NCI-H345 treated with DMSO at 0.1 percent for 48 hours (cell line): ENCODE measurements at regions not wholly inside any gene's neighbourhood (a gene's known extent, or its start where the extent isn't known, plus 50 kb on each side); places are given as distances from the start of the nearest gene placed in this dataset.
"Not testable (repeated sequence)": the region's sequence is repeated elsewhere in the genome, so short reads cannot be mapped to it uniquely, and the experiment has no call there.

Source experiments
- DNase-seq: peaks from one replicate; lab custom pipeline; 2025; ENCODE audit not compliant: unreplicated experiment; lab: John Stamatoyannopoulos, UW

DNA sequence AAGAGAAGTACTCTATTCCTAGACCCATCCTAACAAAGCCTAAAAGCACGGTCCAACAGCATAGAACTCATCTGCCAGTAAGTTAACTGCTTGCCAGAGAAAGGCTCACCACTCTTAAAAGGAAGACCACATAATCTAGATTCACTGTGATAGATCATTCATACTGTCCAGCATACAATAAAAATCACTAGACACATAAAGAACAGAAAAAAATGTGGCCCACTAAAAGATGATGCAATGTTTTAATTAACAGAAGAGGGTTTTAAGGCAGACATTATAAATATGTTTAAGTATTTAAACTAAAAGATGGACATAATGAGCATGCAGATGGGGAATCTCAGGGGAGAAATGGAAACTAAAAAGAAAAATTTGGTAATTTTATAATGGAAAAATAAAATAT, 157.5 kb upstream of the CDH4 start:
- DNase-seq: no peak

DNA sequence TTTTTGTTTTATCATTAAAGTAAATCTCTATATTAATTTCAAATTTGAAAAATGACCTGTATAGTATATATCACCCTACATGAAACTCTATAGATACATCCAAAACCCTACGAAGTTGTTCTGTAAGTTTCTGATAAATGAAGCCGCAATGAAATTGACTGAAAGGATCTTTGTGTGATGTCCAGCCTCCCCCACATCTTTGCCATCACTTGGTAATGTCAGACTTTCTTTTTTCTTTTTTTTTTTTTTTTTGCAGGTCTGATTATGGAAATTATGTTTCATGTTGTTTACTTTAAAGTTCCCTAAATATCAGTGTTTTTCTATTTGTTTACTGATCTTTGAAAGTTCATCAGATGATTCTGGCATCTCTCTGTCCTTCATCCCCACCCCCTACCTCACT, 155.6 kb upstream of the CDH4 start:
- no peak for DNase-seq

- DNase-seq: no peak
Measured at GRCh38 chr20:61099806-61100205, 152.3 kb upstream of the CDH4 start.

DNA sequence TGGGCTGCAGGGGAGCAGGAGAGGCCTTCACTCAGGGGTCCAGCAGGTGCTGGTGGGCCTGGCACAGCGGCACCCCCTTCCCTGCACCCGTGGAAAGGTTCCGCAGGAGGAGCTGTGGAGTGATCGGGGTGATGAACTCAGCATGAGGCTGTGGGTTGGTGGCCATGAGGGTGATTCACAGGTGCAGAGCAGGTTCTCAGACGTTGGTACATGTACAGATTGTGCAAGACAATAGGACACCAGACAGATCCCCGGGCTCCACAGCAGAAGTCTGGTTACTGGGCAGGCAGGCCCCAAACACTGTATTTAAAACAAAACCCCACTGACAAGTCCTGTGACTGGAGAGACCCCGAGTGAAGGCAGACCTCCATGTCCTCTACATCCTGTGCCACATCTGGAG, 151.6 kb upstream of the CDH4 start:
- no peak for DNase-seq

DNA sequence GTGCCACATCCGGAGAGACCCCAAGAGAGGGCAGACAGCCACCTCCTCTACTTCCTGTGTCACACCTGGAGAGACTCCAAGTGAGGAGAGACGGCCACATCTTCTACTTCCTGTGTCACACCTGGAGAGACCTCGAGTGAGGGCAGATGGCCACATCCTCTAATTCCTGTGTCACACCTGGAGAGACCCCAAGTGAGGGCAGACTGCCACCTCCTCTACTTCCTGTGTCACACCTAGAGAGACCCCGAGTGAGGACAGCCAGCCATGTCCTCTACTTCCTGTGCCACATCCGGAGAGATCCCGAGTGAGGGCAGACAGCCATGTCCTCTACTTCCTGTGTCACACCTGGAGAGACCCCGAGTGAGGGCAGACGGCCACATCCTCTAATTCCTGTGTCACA, 150.7 kb upstream of the CDH4 start:
- DNase-seq: not testable (repeated sequence)

DNA sequence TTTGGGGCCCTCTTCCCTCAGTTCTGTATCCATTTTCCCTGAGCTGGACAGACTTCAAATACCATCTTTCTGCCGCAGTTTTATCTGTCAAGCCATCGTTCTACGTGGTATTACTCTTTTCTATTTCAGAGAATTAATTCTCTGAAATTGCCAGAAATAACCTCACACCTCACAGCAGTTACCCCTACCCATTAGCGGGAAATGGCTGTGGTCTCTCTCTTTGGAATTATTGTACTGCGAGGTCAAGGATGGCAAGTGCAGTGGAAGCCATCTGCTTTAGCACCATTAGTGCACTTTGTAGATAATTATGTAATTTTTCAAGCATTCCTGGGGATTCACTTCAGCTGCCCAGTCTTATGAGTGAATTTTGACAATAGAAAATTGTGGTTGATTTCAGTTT, 147.8 kb upstream of the CDH4 start:
- DNase-seq: no peak

DNA sequence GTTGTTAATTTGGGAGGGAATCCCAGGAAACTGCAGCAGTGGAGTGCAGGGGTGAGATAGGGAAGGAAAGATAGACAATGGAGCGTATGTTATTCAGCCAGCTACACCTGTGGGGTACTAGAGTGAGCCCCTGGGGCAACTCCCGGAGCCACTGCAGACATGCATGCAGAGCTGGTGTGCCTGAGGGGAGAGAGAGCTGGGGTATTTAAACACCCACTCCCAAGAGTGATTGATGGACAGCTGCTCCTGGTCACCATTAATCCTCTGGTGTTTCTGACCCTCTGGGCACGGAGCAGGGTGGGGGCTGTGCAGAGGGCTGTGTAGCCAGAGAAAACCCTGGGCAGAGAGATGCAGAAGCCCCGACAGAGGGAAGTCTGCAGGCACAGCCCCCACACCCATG, 146.7 kb upstream of the CDH4 start:
- no peak for DNase-seq

GRCh38 chr20:61106438-61106837, 145.6 kb upstream of the CDH4 start:
- no peak for DNase-seq

- no peak for DNase-seq
Measured at GRCh38 chr20:61109221-61109805, 142.7 kb upstream of the CDH4 start.

GRCh38 chr20:61112515-61112914, 139.5 kb upstream of the CDH4 start:
- no peak for DNase-seq

DNA sequence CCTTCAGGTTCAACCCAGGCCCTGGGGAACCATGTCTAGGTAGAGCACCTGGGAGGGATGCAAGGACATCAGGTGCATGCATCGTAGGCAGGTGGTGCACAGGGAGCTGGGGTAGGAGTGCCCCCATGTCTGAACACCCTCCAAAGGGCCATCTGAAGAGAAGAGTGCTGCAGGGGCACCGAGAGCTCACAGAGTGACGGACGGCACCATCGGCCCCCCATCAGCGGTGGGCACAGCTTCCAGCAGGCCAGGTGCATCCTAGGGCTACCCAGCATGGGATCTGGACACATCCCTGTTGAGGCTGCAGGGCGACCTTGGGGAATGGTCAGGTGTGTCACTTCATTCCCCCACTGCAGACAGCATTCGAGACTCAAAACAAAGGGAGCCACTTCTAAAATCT, 138.3 kb upstream of the CDH4 start:
- DNase-seq: no peak

DNA sequence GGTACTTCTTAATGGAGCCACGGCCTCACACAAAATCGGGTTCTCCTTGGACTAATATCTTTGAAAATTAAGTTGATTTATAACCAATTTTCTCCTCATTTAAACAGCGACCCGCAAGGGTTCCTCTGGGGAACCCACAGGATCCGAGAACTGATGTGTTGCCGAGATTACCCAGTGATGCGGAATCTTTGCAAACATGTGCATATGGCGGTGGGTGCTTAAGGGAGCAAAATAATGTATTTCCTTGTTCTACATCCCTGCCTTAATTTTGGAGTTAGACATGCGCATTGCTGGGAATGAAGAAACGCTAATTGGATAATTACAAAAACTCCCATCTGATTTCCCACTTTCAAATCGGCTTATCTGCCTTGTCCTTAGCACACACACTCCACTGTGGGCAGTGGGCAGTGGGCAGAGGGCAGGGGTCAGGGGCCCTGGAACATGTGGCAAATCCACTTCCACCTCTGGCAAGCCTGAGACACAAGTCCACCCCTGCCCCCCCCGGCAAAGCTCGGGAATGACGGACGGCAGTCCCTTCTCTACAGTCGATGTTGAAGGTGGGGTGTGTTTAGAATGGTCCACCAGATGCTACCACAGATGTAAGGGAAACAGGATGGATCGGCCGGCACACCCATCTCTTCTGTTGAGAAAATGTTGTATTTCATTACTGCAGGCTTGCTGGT, 137.4 kb upstream of the CDH4 start:
- no peak for DNase-seq

GRCh38 chr20:61115364-61116065, 136.5 kb upstream of the CDH4 start:
- DNase-seq: no peak

- DNase-seq: no peak
Measured at GRCh38 chr20:61117725-61118124, 134.3 kb upstream of the CDH4 start.

GRCh38 chr20:61118429-61119224, 133.4 kb upstream of the CDH4 start:
- DNase-seq: no peak

- no peak for DNase-seq
Measured at GRCh38 chr20:61119273-61119672, 132.8 kb upstream of the CDH4 start.

DNA sequence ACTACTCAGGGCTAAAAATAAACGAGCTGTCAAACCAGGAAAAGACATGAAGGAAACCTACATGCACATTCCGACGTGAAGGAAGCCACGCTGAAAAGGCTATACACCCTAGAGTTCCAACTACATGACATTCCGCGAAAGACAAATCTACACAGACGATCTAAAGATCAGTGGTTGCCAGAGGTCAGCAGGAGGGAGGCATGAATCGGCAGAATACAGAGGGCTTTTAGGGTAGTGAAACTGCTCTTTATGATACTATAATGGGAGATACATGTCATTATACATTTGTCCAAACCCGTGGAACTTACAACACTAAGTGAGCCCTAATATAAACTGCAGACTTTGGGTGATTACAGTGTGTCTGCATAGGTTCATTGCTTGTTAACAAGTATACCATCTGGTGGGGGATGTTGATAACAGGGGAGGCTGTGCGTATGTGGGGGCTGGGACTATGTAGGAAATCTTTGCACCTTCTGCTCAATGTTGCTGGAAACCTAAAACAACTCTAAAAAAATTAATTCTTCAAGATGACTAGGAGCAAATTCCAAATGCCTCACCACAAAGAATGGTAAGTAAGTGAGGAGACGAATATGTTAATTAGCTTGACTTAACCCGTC, 132.2 kb upstream of the CDH4 start:
- DNase-seq: no peak

DNA sequence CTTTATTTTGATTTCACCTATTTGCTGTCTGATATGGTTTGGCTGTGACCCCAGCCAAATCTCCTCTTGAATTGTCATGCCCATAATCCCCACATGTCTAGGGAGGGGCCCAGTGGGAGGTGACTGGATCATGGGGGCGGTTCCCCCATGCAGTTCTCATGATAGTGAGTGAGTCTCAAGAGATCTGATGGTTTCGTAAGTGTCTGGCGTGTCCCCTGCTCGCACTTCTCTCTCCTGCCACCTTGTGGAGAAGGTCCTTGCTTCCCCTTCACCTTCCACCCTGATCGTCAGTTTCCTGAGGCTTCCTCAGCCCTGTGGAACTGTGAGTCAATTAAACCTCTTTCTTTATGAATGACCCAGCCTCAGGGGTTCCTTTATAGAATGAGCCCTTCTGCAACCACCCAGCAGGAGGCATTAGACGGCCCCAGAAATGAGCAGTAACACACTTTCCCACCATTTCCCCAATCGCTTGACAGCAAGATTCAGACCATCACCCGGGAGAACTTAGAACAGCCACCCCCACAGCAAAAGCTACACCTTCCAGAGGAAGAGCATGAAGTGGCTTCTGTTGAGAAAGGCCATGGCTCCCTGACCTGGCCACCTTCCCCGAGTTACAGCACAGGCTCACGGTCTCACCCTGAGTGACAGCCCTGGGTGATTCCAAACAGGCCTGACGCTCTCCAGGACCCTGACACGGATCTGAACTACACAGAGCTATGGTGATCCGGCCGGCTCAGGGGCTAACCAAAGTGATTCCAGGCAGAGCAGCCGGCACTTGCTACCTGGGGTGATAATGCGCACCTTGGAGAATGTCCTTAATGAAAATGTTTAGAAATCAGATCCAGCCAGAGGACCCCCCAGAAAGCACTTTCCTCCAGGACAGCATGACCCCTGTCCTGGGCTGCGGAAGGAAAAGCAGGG, 131.2 kb upstream of the CDH4 start:
- no peak for DNase-seq

- no peak for DNase-seq
Measured at GRCh38 chr20:61121661-61122060, 130.4 kb upstream of the CDH4 start.

- DNase-seq: no peak
Measured at GRCh38 chr20:61123286-61123685, 128.8 kb upstream of the CDH4 start.
